AG09309 (cell line): ENCODE measurements at regions not wholly inside any gene's neighbourhood (a gene's known extent, or its start where the extent isn't known, plus 50 kb on each side); places are given as distances from the start of the nearest gene placed in this dataset.
A peak's percentile ranks its signal among the peaks of the same experiment; 100 is the strongest.

Experiments used
- DNase-seq: peaks from one replicate; pipeline ENCODE4 v3.0.0-alpha.2; 2010; ENCODE audit warnings: low read depth
- H3K4me3 ChIP-seq: 2 replicates; pipeline ENCODE4 v1.5.1; 2011; ENCODE audit warnings: mild to moderate bottlenecking, low read depth, low read length, moderate library complexity; ENCODE audit not compliant: control insufficient read depth
- CTCF ChIP-seq: IDR thresholded peaks from 2 replicates; pipeline ENCODE4 v1.5.1; 2011; ENCODE audit warnings: mild to moderate bottlenecking, low read depth, low read length, inconsistent platforms; ENCODE audit not compliant: insufficient read depth, control insufficient read depth; ENCODE audit errors: missing control alignments

GRCh38 chr1:239814306-239814881 is 277.3 kb upstream of the FMN2 start:
- no peak overlapping the region for H3K4me3 ChIP-seq
- DNase-seq = peak; percentile 69
- peak; percentile 28 for TF ChIP-seq CTCF

GRCh38 chr1:239815074-239815473 is 276.6 kb upstream of the FMN2 start:
- H3K4me3 ChIP-seq = no peak overlapping the region
- no peak for DNase-seq
- TF ChIP-seq CTCF = no peak

- no peak for TF ChIP-seq CTCF
- no peak overlapping the region for H3K4me3 ChIP-seq
- peak; percentile 34 for DNase-seq
These were observed 275.5 kb upstream of the FMN2 start for GRCh38 chr1:239816081-239816782.

- DNase-seq = no peak
- no peak overlapping the region for H3K4me3 ChIP-seq
- no peak for TF ChIP-seq CTCF
These were observed 274.4 kb upstream of the FMN2 start for GRCh38 chr1:239817276-239817675.

GRCh38 chr1:239817801-239818200 is 273.9 kb upstream of the FMN2 start:
- no peak for TF ChIP-seq CTCF
- no peak for DNase-seq
- H3K4me3 ChIP-seq = no peak overlapping the region

GRCh38 chr1:239819096-239819495 is 272.6 kb upstream of the FMN2 start:
- H3K4me3 ChIP-seq = no peak overlapping the region
- no peak for TF ChIP-seq CTCF
- DNase-seq = no peak
